Endothelial cell of umbilical vein (primary cell): ENCODE measurements at regions not wholly inside any gene's neighbourhood (a gene's known extent, or its start where the extent isn't known, plus 50 kb on each side); places are given as distances from the start of the nearest gene placed in this dataset.

Source experiments
- BruUV-seq: library from RNA; stranded (reverse); fragments of 400-500 nt; replicated peaks from 2 replicates; lab custom pipeline; 2021; lab: Mats Ljungman, UMichigan
- CTCF ChIA-PET: fragments of 300-600, 350-600 bp; sonication (Branson Sonifier 250); formaldehyde crosslinking; loops from one replicate; lab custom pipeline; 2021; ENCODE audit warnings: antibody characterized with exemption, inconsistent platforms; lab: Charles Lee
- POLR2A ChIA-PET: fragments of 300-600, 350-600 bp; sonication (Branson Sonifier 250); formaldehyde crosslinking; loops from one replicate; lab custom pipeline; 2021; ENCODE audit warnings: antibody characterized with exemption, inconsistent platforms; lab: Charles Lee
- DNase-seq: peaks from one replicate; pipeline ENCODE4 v3.0.0-alpha.2; 2011; ENCODE audit warnings: low read depth, low spot score
- FAIRE-seq: peaks from 2 replicates; lab custom pipeline; 2011; peaks lifted over from hg19 to GRCh38; lab: Jason Lieb, UNC
- H2AFZ ChIP-seq: 2 replicates; pipeline ENCODE4 v1.6.0; 2012; ENCODE audit warnings: low read depth, low read length, control low read depth, inconsistent platforms
- H3K27ac ChIP-seq: 2 replicates; pipeline ENCODE4 v1.5.1; 2011; ENCODE audit warnings: low read depth, mild to moderate bottlenecking, control low read depth, low read length, moderate library complexity; ENCODE audit not compliant: insufficient read depth
- H3K27me3 ChIP-seq, 2 experiments: 2 replicates each; pipeline versions ENCODE4 v1.6.0 to v1.6.1; 2011; ENCODE audit warnings: low read length in 2 of 2, mixed read lengths in 1 of 2; ENCODE audit not compliant: control insufficient read depth in 2 of 2, insufficient read depth in 2 of 2
- H3K36me3 ChIP-seq, 2 experiments: 2 replicates in 1 of 2; 3 replicates in 1 of 2; pipeline ENCODE4 v1.5.1; 2011; ENCODE audit warnings: low read length in 2 of 2, mild to moderate bottlenecking in 1 of 2, moderate library complexity in 1 of 2; ENCODE audit not compliant: control insufficient read depth in 2 of 2, insufficient read depth in 2 of 2; ENCODE audit errors: extremely low read depth in 1 of 2
- H3K4me1 ChIP-seq: 3 replicates; pipeline ENCODE4 v1.5.1; 2011; ENCODE audit warnings: mild to moderate bottlenecking, low read length; ENCODE audit not compliant: control insufficient read depth, insufficient read depth; ENCODE audit errors: extremely low read depth
- H3K4me2 ChIP-seq: 2 replicates; pipeline ENCODE4 v1.6.1; 2011; ENCODE audit warnings: low read length, control low read depth, mixed read lengths; ENCODE audit not compliant: insufficient read depth
- H3K4me3 ChIP-seq, 3 experiments: fragments of 200-600 bp in 1 of 3; sonication (generic), shearing (Covaris generic) in 1 of 3; replicated peaks in 1 of 3; 2 replicates each; pipeline ENCODE4 v1.5.1; 2011 to 2016; ENCODE audit warnings: control low read depth in 3 of 3, low read length in 3 of 3, mild to moderate bottlenecking in 2 of 3, inconsistent platforms in 1 of 3, low read depth in 1 of 3, moderate library complexity in 1 of 3; ENCODE audit not compliant: insufficient read depth in 1 of 3
- H3K79me2 ChIP-seq: 2 replicates; pipeline ENCODE4 v1.6.0; 2012; ENCODE audit warnings: low read length, inconsistent platforms; ENCODE audit not compliant: control insufficient read depth, insufficient read depth
- H3K9ac ChIP-seq: replicated peaks from 2 replicates; pipeline ENCODE3; 2011; ENCODE audit warnings: low read length, control low read depth; ENCODE audit not compliant: insufficient read depth; ENCODE audit errors: extremely low read depth
- H3K9me1 ChIP-seq: replicated peaks from 3 replicates; pipeline ENCODE4 v1.6.0; 2011; ENCODE audit warnings: mild to moderate bottlenecking, low read length; ENCODE audit not compliant: control insufficient read depth, insufficient read depth; ENCODE audit errors: extremely low read depth
- H3K9me3 ChIP-seq: replicated peaks from 2 replicates; pipeline ENCODE4 v1.5.1; 2012; ENCODE audit warnings: low read length, inconsistent platforms; ENCODE audit not compliant: control insufficient read depth, insufficient read depth
- H4K20me1 ChIP-seq: replicated peaks from 2 replicates; pipeline ENCODE3; 2011; ENCODE audit warnings: mild to moderate bottlenecking, low read length; ENCODE audit not compliant: control insufficient read depth, insufficient read depth; ENCODE audit errors: extremely low read depth
- EZH2 ChIP-seq: IDR thresholded peaks from 2 replicates; pipeline ENCODE4 v1.6.1; 2012; ENCODE audit warnings: borderline replicate concordance, low read depth, mild to moderate bottlenecking, moderate library complexity, low read length, inconsistent platforms; ENCODE audit not compliant: severe bottlenecking
- FOS ChIP-seq: IDR thresholded peaks from 2 replicates; pipeline ENCODE4 v1.6.1; 2011; ENCODE audit warnings: mild to moderate bottlenecking, low read length, moderate library complexity, borderline replicate concordance; ENCODE audit not compliant: insufficient read depth
- GATA2 ChIP-seq: IDR thresholded peaks from 2 replicates; pipeline ENCODE4 v1.7.0; 2011; ENCODE audit warnings: low read depth, mild to moderate bottlenecking, moderate library complexity, mixed read lengths, low read length; ENCODE audit not compliant: insufficient read length, insufficient read depth
- POLR2AphosphoS5 ChIP-seq: IDR thresholded peaks from 2 replicates; pipeline ENCODE4 v1.6.1; 2012; ENCODE audit warnings: low read depth, mild to moderate bottlenecking, control low read depth, low read length, moderate library complexity; ENCODE audit not compliant: insufficient read depth
- dilution Hi-C: fragments of 300-500 bp; cut with MboI; formaldehyde crosslinking; loops from one replicate; pipeline ENCODE4 v1.15.0; 2019; ENCODE audit warnings: low sequenced_read_pairs; ENCODE audit not compliant: extremely low pct_ligation_motif_present
- intact Hi-C: fragments of 100-400 bp; cut with micrococcal nuclease; formaldehyde crosslinking; loops from one replicate; pipeline ENCODE4 v1.10.0; 2022
- TF ChIP-seq, protein P1 (sequence below), 2 donors: IDR thresholded peaks; 1 replicate in 1 of 2; 2 replicates in 1 of 2; pipeline ENCODE4 v1.5.1; 2011; ENCODE audit warnings: low read length in 2 of 2, mild to moderate bottlenecking in 2 of 2, moderate library complexity in 2 of 2, control low read depth in 1 of 2, inconsistent platforms in 1 of 2, low read depth in 1 of 2; ENCODE audit not compliant: insufficient read depth in 1 of 2; ENCODE audit errors: extremely low read depth in 1 of 2

DNA sequence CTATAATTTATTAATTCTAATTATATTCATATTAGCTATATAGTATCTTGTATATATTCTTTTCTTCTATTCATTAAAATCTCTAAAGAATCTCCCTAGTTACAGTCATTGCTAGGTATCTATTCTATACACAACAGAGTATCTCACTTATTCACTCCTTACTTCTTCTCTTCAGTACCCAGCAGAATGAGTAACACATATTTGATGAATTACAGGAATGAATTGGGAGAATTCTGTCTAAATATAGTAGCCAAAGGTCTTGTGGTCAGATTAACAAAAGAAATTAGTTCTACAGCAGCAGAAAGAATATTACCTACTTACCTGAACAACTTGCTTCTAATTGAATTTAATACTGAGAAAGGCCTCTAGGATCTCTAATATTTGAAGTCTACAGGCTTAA, 758.0 kb upstream of the ZEB2 start:
- ChIA-PET CTCF (interaction anchor here (1.6 kb wide), 1 partner anchor 10 kb away, joined by 3 read pairs; no protein-coding TSS in a partner anchor), POLR2A (no interaction called here)
- Histone ChIP-seq H3K79me2 (no peaks in the 10 kb centered on the region), H3K36me3 (no peaks in the 10 kb centered on the region), H3K27me3 (no peaks in the 10 kb centered on the region), H3K4me2 (no peak overlapping the region), H3K4me1 (no peaks in the 10 kb centered on the region), H3K9me3 (no peaks in the 10 kb centered on the region), H4K20me1 (no peaks in the 10 kb centered on the region), H3K27ac (no peak overlapping the region), H3K9ac (no peak overlapping the region), H3K9me1 (no peaks in the 10 kb centered on the region), H3K4me3 (no peak overlapping the region), H2AFZ (no peak overlapping the region)
- FAIRE-seq: no peak
- intact Hi-C loops: no loop called here
- TF ChIP-seq FOS: no peak
- TF ChIP-seq POLR2AphosphoS5: no peak
- TF ChIP-seq GATA2: no peak
- dilution Hi-C loops: no loop called here
- DNase-seq: no peak
- no TSS peak for BruUV-seq

DNA sequence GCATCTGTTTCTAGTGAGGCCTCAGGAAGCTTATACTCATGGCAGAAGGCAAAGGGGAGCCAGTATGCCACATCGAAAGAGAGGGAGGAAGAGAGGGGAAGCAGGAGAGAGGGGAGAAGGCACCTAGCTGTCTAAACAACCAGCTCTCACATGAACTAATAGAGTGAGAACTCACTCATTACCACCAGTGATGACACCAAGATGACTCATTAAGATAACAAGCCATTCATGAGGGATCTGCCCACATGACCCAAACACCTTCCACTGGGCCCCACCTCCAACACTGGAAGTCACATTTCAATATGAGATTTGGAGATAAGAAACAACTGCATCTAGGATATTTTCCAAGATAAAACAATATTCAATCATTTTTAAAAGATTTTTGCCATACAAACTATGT, 753.9 kb upstream of the ZEB2 start:
- intact Hi-C loops (no loop called here), dilution Hi-C loops (no loop called here)
- Histone ChIP-seq H3K27me3 (no peaks in the 10 kb centered on the region), H3K4me3 (no peak overlapping the region), H3K4me2 (no peak overlapping the region), H3K9ac (no peak overlapping the region), H3K36me3 (no peaks in the 10 kb centered on the region), H2AFZ (no peak overlapping the region), H4K20me1 (no peaks in the 10 kb centered on the region), H3K27ac (no peak overlapping the region), H3K9me3 (no peaks in the 10 kb centered on the region), H3K79me2 (no peaks in the 10 kb centered on the region), H3K9me1 (no peaks in the 10 kb centered on the region), H3K4me1 (no peaks in the 10 kb centered on the region)
- TF ChIP-seq, protein P1, sequence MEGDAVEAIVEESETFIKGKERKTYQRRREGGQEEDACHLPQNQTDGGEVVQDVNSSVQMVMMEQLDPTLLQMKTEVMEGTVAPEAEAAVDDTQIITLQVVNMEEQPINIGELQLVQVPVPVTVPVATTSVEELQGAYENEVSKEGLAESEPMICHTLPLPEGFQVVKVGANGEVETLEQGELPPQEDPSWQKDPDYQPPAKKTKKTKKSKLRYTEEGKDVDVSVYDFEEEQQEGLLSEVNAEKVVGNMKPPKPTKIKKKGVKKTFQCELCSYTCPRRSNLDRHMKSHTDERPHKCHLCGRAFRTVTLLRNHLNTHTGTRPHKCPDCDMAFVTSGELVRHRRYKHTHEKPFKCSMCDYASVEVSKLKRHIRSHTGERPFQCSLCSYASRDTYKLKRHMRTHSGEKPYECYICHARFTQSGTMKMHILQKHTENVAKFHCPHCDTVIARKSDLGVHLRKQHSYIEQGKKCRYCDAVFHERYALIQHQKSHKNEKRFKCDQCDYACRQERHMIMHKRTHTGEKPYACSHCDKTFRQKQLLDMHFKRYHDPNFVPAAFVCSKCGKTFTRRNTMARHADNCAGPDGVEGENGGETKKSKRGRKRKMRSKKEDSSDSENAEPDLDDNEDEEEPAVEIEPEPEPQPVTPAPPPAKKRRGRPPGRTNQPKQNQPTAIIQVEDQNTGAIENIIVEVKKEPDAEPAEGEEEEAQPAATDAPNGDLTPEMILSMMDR (IDR thresholded peaks at IDR 0.05; ENCODE audit: extremely low read depth in 1 of 2, insufficient read depth in 1 of 2, low read depth in 1 of 2, low read length in 2 of 2): no peak
- no peak for TF ChIP-seq EZH2
- peak; percentile 19 for TF ChIP-seq FOS
- TF ChIP-seq GATA2: peak; percentile 64
- FAIRE-seq: no peak
- no peak for DNase-seq
- BruUV-seq: no TSS peak
- POLR2A ChIA-PET: no interaction called here
- CTCF ChIA-PET: no interaction called here
